Progenitor cell of endocrine pancreas (in vitro differentiated cells): ENCODE measurements at regions not wholly inside any gene's neighbourhood (a gene's known extent, or its start where the extent isn't known, plus 50 kb on each side); places are given as distances from the start of the nearest gene placed in this dataset.

Experiments used
- DNase-seq: peaks from one replicate; pipeline ENCODE4 v3.0.0; 2021; ENCODE audit warnings: low spot score; ENCODE audit not compliant: unreplicated experiment
- H3K27ac Mint-ChIP-seq: 2 replicates; pipeline ENCODE4 v1.8.0; 2021; ENCODE audit warnings: mild to moderate bottlenecking, moderate library complexity, mixed read lengths
- H3K27me3 Mint-ChIP-seq: 2 replicates; pipeline ENCODE4 v1.8.0; 2021; ENCODE audit warnings: mixed read lengths
- H3K36me3 Mint-ChIP-seq: 2 replicates; pipeline ENCODE4 v1.8.0; 2022; ENCODE audit warnings: mixed read lengths; ENCODE audit not compliant: insufficient read depth
- H3K4me1 Mint-ChIP-seq: 2 replicates; pipeline ENCODE4 v1.8.0; 2021; ENCODE audit warnings: low read depth, mixed read lengths
- H3K4me3 Mint-ChIP-seq: 2 replicates; pipeline ENCODE4 v1.8.0; 2021; ENCODE audit warnings: low read depth, mild to moderate bottlenecking, moderate library complexity, mixed read lengths
- H3K9me3 Mint-ChIP-seq: 2 replicates; pipeline ENCODE4 v1.8.0; 2021; ENCODE audit warnings: low read depth, mixed read lengths
- TF ChIP-seq, protein P1 (sequence below): fragments of 200-600 bp; sonication (generic); IDR thresholded peaks from one replicate; pipeline ENCODE4 v1.5.0; 2021; ENCODE audit warnings: antibody characterized with exemption, mild to moderate bottlenecking; ENCODE audit not compliant: unreplicated experiment

DNA sequence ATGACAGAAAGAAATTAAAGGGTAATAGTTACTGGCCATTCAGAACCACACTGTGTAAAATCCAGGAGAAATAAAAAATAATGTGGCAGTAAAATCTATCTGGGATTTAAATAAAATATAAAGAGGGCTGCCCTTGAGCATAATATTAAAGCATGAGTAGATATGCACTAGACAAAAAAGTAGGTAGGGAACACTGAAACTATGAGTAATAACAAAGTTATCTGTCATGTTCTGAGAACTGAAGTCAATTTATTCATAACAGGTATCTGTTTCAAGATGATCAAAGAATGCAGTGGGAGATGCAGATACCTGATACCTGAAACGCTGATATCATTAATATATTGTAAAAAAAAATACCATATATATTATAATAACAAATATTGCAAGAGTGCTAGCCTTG lies 1672.0 kb downstream of the SLITRK5 start:
- H3K36me3 Mint-ChIP-seq: no peaks in the 10 kb centered on the region
- peaks cover 5% of the 10 kb centered on the region for H3K4me1 Mint-ChIP-seq
- H3K27me3 Mint-ChIP-seq: no peaks in the 10 kb centered on the region
- no peak overlapping the region for H3K4me3 Mint-ChIP-seq
- no peak overlapping the region for H3K27ac Mint-ChIP-seq
- TF ChIP-seq, protein P1, sequence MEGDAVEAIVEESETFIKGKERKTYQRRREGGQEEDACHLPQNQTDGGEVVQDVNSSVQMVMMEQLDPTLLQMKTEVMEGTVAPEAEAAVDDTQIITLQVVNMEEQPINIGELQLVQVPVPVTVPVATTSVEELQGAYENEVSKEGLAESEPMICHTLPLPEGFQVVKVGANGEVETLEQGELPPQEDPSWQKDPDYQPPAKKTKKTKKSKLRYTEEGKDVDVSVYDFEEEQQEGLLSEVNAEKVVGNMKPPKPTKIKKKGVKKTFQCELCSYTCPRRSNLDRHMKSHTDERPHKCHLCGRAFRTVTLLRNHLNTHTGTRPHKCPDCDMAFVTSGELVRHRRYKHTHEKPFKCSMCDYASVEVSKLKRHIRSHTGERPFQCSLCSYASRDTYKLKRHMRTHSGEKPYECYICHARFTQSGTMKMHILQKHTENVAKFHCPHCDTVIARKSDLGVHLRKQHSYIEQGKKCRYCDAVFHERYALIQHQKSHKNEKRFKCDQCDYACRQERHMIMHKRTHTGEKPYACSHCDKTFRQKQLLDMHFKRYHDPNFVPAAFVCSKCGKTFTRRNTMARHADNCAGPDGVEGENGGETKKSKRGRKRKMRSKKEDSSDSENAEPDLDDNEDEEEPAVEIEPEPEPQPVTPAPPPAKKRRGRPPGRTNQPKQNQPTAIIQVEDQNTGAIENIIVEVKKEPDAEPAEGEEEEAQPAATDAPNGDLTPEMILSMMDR: no peak
- DNase-seq: no peak
- H3K9me3 Mint-ChIP-seq: peaks cover 4% of the 10 kb centered on the region

DNA sequence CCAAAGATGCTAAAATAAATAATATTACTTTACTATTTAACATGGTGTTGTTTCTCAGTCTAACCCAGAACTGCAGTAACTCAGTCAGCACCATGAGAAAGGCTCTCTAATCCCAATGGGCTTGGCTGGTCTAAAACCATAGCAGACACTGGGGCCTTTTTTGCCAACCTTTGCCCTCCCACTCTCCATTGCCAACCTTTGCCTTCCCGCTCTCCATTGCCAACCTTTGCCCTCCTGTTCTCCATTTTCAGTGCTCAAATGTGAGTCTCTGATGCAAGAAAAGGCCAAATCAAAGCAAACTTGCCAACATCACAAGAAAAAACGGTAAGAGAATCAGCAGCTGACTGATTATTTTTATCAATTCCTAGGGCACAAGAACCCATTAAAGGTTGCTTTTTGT lies 1681.2 kb downstream of the SLITRK5 start:
- TF ChIP-seq, protein P1: no peak
- no peak overlapping the region for H3K27ac Mint-ChIP-seq
- no peaks in the 10 kb centered on the region for H3K36me3 Mint-ChIP-seq
- DNase-seq: no peak
- H3K4me1 Mint-ChIP-seq: no peaks in the 10 kb centered on the region
- H3K4me3 Mint-ChIP-seq: no peak overlapping the region
- peaks cover 6% of the 10 kb centered on the region for H3K9me3 Mint-ChIP-seq
- H3K27me3 Mint-ChIP-seq: no peaks in the 10 kb centered on the region

DNA sequence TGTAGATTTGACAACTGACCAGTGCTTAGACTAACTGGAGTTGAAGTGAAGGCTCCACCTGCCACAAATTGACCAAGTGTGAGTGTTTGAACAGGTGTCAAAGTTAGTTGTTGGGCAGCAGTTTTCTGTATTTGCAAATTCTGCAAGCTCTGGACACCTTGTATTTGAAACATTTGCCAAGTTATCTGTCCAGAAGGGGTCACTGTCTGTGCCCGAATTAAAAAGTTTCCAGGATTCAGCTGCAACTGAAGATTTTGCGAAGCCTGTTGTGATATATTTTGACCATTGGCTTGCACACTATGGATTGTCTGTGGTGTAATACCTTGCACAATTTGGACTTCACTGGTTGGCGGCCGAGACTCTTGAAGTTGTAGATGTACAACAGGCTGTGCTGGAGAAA lies 1690.7 kb downstream of the SLITRK5 start:
- H3K9me3 Mint-ChIP-seq: peaks cover 4% of the 10 kb centered on the region
- TF ChIP-seq, protein P1: no peak
- H3K27ac Mint-ChIP-seq: no peak overlapping the region
- no peak for DNase-seq
- no peaks in the 10 kb centered on the region for H3K36me3 Mint-ChIP-seq
- no peaks in the 10 kb centered on the region for H3K27me3 Mint-ChIP-seq
- H3K4me1 Mint-ChIP-seq: no peaks in the 10 kb centered on the region
- H3K4me3 Mint-ChIP-seq: no peak overlapping the region

DNA sequence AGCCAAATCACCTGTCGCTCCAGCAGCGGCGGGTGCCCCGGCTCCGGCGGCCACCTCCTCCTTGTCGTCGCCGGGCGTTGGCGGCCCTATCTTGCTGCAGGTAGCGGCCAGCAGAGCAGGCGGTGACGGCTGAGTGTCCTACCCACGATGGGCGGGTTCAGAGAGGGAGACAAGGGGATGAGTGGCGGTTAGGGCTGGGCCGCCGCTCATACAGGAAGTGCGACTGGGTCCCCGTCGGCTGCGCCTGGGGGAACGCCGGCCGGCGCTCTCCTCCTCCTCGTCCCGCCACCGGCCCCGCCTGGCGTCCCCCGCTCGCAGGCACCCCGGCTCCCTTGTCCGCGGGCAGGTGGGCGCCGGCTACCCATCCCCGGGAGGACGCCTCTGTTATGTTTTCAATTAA lies 1692.0 kb downstream of the SLITRK5 start:
- no peaks in the 10 kb centered on the region for H3K27me3 Mint-ChIP-seq
- DNase-seq: no peak
- TF ChIP-seq, protein P1: no peak
- H3K4me1 Mint-ChIP-seq: no peaks in the 10 kb centered on the region
- H3K36me3 Mint-ChIP-seq: no peaks in the 10 kb centered on the region
- peak overlapping the region; percentile 35 for H3K4me3 Mint-ChIP-seq
- H3K27ac Mint-ChIP-seq: no peak overlapping the region
- peaks cover 4% of the 10 kb centered on the region for H3K9me3 Mint-ChIP-seq

DNA sequence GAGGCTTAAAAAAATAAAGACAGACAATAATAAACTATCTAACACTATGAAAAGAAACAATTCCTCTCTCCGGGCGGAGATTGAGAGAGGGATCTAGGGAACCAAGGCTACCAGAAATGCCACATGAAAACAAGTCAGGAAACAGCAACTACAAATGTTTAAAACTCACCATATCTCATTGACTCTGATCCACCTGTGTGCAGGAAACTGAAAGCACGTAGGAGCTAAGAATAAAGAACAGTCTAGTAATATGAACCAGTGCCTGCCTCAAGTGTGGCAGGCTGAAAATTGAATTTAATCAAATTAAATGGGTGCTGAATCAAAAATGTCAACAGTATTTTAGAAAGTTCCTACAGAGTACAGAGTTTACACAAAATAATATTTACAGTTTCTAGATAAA lies 1701.0 kb downstream of the SLITRK5 start:
- TF ChIP-seq, protein P1: no peak

DNA sequence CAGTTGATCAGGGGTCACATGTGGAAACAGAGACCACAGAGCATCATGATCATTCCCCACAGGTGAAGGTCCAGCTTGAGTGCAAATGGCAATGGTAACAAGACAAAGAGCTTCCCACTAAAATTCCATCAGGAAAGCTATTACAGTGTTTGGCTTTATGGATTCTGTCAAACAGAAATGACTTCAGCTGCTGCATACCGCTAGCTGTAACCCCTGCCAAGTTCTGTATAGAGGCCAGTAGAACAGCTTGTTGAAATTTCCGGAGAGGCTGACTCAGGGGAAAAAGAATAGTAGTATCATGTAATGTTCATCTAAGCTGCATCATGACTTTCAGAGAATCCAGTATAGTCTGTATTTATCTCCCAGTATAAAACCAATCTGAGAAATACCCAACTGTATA lies 1704.7 kb downstream of the SLITRK5 start:
- Mint-ChIP-seq H3K36me3 (no peaks in the 10 kb centered on the region), H3K4me3 (no peak overlapping the region), H3K27me3 (no peaks in the 10 kb centered on the region), H3K27ac (no peak overlapping the region), H3K4me1 (peaks cover 8% of the 10 kb centered on the region), H3K9me3 (peaks cover 7% of the 10 kb centered on the region)
- DNase-seq: no peak
- TF ChIP-seq, protein P1: no peak

More for the DNA sequence above, 1701.0 kb downstream of the SLITRK5 start:
- H3K36me3 Mint-ChIP-seq: no peaks in the 10 kb centered on the region
- no peak overlapping the region for H3K4me3 Mint-ChIP-seq
- DNase-seq: no peak
- peaks cover 2% of the 10 kb centered on the region for H3K4me1 Mint-ChIP-seq
- H3K27me3 Mint-ChIP-seq: no peaks in the 10 kb centered on the region
- no peak overlapping the region for H3K27ac Mint-ChIP-seq
- no peaks in the 10 kb centered on the region for H3K9me3 Mint-ChIP-seq
